HFF-Myc (cell line): ENCODE measurements at regions not wholly inside any gene's neighbourhood (a gene's known extent, or its start where the extent isn't known, plus 50 kb on each side); places are given as distances from the start of the nearest gene placed in this dataset.

Source experiments
- DNase-seq: peaks from one replicate; pipeline ENCODE4 v3.0.0-alpha.2; 2011; ENCODE audit warnings: low read depth; ENCODE audit errors: extremely low read depth
- H3K4me3 ChIP-seq: replicated peaks from 2 replicates; pipeline ENCODE4 v1.5.1; 2011; ENCODE audit warnings: low read depth, mild to moderate bottlenecking, control low read depth, low read length
- TF ChIP-seq, protein P1 (sequence below): IDR thresholded peaks from 2 replicates; pipeline ENCODE4 v1.5.1; 2012; ENCODE audit warnings: mild to moderate bottlenecking, low read depth, low read length, control low read depth; ENCODE audit errors: missing control alignments

DNA sequence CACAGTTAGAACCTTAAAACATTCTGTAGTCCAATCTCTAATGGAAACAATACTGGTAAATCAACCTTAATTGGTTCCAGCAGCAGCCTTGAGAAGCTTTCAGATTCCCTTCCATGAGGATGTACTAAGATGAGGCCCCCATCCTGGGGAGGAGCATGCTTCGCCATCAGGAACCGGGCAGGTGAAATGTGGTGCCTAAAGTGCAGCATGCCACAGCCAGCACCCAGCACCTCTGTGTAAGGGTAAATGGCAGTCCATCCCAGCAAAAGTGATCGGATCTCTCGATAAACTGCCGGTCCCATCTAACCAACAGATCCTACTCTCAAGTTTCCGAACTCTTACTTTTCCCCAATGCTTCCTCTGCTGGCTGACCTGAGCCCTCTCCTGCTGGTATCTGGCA is 166.3 kb upstream of the PDE10A start:
- no peak for DNase-seq
- TF ChIP-seq, protein P1, sequence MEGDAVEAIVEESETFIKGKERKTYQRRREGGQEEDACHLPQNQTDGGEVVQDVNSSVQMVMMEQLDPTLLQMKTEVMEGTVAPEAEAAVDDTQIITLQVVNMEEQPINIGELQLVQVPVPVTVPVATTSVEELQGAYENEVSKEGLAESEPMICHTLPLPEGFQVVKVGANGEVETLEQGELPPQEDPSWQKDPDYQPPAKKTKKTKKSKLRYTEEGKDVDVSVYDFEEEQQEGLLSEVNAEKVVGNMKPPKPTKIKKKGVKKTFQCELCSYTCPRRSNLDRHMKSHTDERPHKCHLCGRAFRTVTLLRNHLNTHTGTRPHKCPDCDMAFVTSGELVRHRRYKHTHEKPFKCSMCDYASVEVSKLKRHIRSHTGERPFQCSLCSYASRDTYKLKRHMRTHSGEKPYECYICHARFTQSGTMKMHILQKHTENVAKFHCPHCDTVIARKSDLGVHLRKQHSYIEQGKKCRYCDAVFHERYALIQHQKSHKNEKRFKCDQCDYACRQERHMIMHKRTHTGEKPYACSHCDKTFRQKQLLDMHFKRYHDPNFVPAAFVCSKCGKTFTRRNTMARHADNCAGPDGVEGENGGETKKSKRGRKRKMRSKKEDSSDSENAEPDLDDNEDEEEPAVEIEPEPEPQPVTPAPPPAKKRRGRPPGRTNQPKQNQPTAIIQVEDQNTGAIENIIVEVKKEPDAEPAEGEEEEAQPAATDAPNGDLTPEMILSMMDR = no peak
- H3K4me3 ChIP-seq = no peak overlapping the region

GRCh38 chr6:165827190-165827518 is 164.1 kb upstream of the PDE10A start:
- TF ChIP-seq, protein P1 = no peak
- no peak overlapping the region for H3K4me3 ChIP-seq
- DNase-seq = no peak

GRCh38 chr6:165826487-165827189 is 163.6 kb upstream of the PDE10A start:
- no peak for DNase-seq
- TF ChIP-seq, protein P1 = no peak
- H3K4me3 ChIP-seq = no peak overlapping the region

DNA sequence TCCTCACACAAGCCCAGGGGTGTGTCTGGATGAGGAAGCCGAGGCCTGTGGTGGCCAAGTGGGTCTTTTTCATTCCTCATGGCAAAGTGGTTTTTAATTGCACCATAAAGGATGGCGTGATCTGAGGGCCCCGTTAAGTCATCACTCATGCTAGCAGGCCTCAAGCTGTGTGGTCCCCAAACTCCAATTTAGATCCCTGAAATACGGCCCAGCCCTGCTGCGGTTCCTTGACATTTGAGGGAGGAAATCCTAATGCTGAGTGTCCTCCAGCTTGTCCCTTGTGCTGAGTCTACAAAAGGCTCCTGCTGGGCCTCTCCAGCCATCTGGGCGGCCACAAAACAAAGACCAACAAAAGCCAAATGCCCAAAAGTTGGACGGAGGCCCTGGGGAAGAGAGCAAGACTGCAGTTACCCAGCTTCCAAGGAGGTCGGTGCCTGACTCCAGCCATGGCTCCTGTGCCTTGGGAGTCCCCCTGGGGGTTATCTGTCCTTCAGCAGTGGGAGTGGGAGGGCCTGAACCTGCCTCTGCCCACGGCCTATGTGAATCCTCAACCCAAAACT is 162.3 kb upstream of the PDE10A start:
- TF ChIP-seq, protein P1 = no peak
- DNase-seq = no peak
- H3K4me3 ChIP-seq = no peak overlapping the region

GRCh38 chr6:165823609-165824326 is 160.7 kb upstream of the PDE10A start:
- H3K4me3 ChIP-seq = no peak overlapping the region
- no peak for DNase-seq
- TF ChIP-seq, protein P1 = no peak

DNA sequence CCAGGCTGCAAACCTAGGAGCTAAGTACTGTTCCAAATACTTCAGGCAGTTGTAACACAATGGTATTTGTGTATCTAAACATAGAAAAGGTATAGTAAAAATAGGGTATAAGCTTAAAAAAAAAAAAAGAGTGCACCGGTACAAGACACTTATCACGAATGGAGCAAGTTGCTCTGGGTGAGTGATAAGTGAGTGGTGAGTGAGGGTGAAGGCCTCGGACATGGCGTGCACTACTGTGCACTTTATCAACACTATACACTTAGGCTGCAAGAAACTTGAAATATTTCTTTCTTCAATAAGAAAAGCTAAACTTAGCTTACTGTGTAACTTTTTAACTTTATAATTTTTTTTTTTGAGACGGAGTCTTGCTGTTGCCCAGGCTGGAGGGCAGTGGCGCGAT is 159.5 kb upstream of the PDE10A start:
- no peak overlapping the region for H3K4me3 ChIP-seq
- no peak for DNase-seq
- TF ChIP-seq, protein P1 = no peak
